ENCODE measurements at regions not wholly inside any gene's neighbourhood (a gene's known extent, or its start where the extent isn't known, plus 50 kb on each side); places are given as distances from the start of the nearest gene placed in this dataset.

GRCh38 chr9:79900754-79901153 lies 329.0 kb downstream of the TLE4 start:
- H3K4me3 ChIP-seq (ENCODE audit: low read depth, low read length), result no peak overlapping the region
- no peak for TF ChIP-seq CTCF (IDR thresholded peaks at IDR 0.05; ENCODE audit: low read depth, low read length, missing control alignments)
- DNase-seq (ENCODE audit: low read depth), result no peak

- TF ChIP-seq CTCF (IDR thresholded peaks at IDR 0.05; ENCODE audit: low read depth, low read length, missing control alignments), result no peak
- no peak overlapping the region for H3K4me3 ChIP-seq (ENCODE audit: low read depth, low read length)
- no peak for DNase-seq (ENCODE audit: low read depth)
Observed at GRCh38 chr9:79896390-79896980, 324.7 kb downstream of the TLE4 start.

- H3K4me3 ChIP-seq (ENCODE audit: low read depth, low read length), result no peak overlapping the region
- no peak for DNase-seq (ENCODE audit: low read depth)
- no peak for TF ChIP-seq CTCF (IDR thresholded peaks at IDR 0.05; ENCODE audit: low read depth, low read length, missing control alignments)
Observed at GRCh38 chr9:79895232-79895631, 323.5 kb downstream of the TLE4 start.

GRCh38 chr9:79889369-79889768 lies 317.6 kb downstream of the TLE4 start:
- no peak for DNase-seq (ENCODE audit: low read depth)
- H3K4me3 ChIP-seq (ENCODE audit: low read depth, low read length), result no peak overlapping the region
- no peak for TF ChIP-seq CTCF (IDR thresholded peaks at IDR 0.05; ENCODE audit: low read depth, low read length, missing control alignments)

GRCh38 chr9:79885093-79885857 lies 313.5 kb downstream of the TLE4 start:
- TF ChIP-seq CTCF (IDR thresholded peaks at IDR 0.05; ENCODE audit: low read depth, low read length, missing control alignments), result no peak
- DNase-seq (ENCODE audit: low read depth), result no peak
- H3K4me3 ChIP-seq (ENCODE audit: low read depth, low read length), result no peak overlapping the region

- no peak for TF ChIP-seq CTCF (IDR thresholded peaks at IDR 0.05; ENCODE audit: low read depth, low read length, missing control alignments)
- no peak overlapping the region for H3K4me3 ChIP-seq (ENCODE audit: low read depth, low read length)
- DNase-seq (ENCODE audit: low read depth), result no peak
Observed at GRCh38 chr9:79884546-79884945, 312.8 kb downstream of the TLE4 start.
